Activated effector memory CD4-positive, alpha-beta T cell treated with anti-CD3 and anti-CD28 coated beads, Interleukin-2, amount 50 U/mL, for 16 hours (primary cell): ENCODE measurements at regions not wholly inside any gene's neighbourhood (a gene's known extent, or its start where the extent isn't known, plus 50 kb on each side); places are given as distances from the start of the nearest gene placed in this dataset.

Source experiments
- DNase-seq: peaks from one replicate; pipeline ENCODE4 v3.0.0-alpha.2; 2020

GRCh38 chr1:103854279-103854678, 104.6 kb downstream of the AMY1C start:
- DNase-seq, result no peak

DNA sequence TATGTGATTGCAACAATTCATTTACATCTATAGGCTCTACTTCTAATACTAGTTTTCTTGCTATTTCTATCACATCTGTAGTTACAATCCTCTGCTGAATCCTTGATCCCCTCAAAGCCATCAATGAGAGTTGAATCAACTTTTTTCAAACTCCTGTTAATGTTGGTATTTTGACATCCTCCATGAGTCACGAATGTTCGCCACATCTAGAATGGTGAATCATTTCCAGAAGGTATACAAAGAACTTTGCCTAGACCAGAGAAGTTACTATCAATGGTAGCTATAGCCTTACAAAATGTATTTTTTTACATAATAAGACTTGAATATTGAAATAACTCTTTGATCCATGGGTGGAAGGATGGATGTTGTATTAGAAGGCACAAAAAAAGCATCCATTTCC, 110.0 kb downstream of the AMY1C start:
- DNase-seq, result no peak

DNA sequence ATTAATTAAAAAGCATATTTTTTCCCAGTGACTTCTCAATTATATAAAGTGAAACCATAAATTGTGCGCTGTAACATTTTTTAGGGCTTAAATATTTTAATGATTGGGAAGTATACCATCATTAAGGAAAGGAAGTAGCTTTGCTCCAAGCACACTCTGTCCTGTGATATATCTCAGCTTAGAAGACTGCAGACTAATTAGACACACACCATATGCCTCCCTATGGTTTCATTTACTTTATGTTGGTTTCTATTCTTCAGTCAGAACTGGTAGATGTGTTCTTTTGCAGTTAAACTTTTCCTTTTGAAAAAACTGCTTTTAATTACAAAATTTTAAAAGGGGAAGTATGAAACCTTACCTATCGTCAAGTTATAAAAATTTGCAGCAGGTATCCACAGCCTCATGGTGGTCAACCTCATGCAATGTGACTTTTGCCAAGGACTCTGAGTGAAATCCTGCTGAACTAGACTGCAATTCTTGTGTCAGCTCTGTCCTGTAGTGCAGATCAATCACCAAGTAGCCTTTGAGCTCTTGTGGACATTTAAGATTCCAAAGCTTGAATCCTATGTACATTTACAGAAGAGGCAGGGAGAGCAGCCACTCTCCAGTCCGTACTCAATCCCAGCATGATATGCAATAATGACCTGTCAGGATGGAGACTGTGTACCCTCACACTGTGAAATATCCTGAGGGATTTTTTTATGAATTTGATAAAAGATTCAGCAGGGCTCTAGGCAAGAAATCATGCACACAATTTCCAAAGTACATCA, 149.1 kb downstream of the AMY1C start:
- DNase-seq, result no peak

DNA sequence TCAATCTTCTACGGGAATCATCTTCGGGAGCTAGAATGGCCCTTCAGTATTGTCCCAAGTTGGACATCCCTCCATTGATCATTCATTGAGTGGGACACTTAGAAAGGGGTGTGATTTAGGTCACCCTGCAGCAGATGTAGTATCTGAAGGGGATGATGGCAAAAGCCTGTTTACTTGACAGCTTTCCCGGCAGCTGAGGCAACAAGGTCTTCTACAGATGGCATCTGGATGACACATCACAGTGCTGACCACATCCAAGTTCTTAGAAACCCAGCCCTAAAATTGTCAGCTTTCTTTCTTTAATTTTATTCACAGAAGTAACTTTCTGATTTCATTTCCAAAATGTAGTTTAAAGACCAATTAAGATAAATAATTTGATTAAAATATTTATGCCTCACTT, 150.3 kb downstream of the AMY1C start:
- no peak for DNase-seq

- DNase-seq, result no peak
Observed at GRCh38 chr1:103901072-103901471, 151.4 kb downstream of the AMY1C start.

- no peak for DNase-seq
Observed at GRCh38 chr1:103905363-103905762, 155.7 kb downstream of the AMY1C start.

DNA sequence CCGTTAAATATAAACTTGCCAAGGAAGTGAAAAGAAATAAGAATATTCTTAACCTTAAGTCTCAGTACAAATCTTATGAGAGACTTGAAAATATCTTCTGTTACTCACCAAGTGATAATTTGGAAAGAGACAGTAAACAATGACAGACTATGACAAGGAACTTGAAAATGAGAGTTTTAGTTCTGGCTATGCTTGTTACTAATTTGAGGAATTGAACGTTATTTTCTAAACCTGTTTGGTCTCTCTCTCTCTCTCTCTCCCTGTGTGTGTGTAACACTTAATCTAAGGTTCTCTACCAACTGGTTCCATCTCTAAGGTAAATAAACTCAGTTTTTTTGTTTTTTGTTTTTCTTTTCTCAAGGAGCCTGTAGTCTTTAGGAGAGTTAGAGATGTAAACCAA, 161.8 kb downstream of the AMY1C start:
- DNase-seq, result no peak

- no peak for DNase-seq
Observed at GRCh38 chr1:103917795-103918194, 168.1 kb downstream of the AMY1C start.

- no peak for DNase-seq
Observed at GRCh38 chr1:103931891-103932290, 182.2 kb downstream of the AMY1C start.

GRCh38 chr1:103937763-103938357, 188.2 kb downstream of the AMY1C start:
- no peak for DNase-seq

GRCh38 chr1:103941086-103941485, 191.4 kb downstream of the AMY1C start:
- DNase-seq, result no peak

DNA sequence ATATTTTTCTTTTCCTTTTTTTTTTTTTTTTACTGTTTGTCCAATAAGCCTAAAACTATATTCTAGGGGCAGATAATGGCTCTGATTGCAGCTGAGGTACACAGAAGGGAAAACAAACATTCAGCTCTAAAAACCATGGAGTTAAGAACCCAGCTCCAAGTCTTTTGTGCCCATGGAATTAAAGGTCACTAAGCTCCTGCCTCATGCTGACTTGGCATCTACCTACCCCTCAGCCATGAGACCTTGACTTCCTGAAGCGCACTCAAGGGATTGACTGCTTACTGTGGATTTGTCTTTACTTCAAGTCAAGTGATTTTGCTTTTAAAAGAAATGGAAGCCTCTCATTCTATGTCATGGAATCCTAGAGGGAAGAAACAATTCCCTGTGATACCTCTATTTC, 192.3 kb downstream of the AMY1C start:
- no peak for DNase-seq

GRCh38 chr1:103945774-103946173, 196.1 kb downstream of the AMY1C start:
- DNase-seq, result no peak

DNA sequence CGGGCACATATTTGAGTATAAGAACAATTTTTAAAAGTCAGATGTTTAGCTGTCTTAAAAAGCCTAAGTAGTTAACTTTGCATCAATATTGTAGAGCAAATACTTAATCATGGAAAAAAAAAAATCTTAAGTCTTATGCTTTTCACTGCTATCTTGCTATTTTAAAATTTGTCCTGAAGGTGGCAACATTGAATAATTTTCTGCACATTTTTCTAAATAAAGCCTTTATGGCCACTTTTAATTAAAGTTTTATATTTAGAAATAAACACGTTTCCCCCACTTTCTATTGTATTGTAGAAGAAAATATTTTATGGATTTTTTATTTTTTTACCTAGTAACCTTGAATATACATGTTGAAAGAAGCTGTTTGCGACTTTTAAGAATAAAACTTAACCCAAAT, 198.8 kb downstream of the AMY1C start:
- no peak for DNase-seq

DNA sequence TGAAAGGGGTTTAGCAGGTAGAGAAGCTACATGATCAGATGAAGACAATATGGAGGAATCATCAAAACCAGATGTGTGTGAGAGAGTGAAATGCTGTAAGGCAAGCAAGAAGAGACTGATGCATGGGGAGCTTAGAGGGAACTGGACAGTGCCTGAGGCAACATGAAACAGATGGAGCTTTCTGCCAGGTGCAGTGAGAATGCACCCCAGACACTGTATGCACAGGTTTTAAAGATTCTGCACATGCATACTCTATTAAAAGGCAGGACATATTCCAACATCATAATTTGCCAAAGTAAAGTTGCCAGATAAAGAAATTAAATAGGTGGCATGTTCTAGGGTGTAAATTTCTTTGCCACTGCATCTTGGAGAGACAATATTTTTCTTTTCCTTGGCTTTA, 200.1 kb downstream of the AMY1C start:
- no peak for DNase-seq

GRCh38 chr1:103953386-103953785, 203.7 kb downstream of the AMY1C start:
- DNase-seq, result no peak

DNA sequence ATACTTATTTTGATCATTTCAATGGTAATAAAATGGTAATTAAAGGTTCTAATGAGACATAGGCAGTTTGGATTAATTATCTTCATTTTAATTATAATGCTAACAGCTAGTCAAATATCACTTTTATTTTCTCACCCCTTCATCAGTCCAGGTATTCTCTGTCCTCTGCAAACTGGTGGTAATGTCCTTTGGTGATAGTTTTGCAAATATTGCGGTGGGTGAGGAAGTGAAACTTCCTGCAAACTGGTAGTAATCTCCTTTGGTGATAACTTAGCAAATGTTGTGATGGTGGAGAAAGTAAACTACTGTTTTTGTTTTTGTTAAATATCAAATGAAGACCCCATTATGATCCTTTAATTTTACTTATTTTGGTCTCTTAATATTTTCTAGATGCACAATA, 209.0 kb downstream of the AMY1C start:
- DNase-seq, result no peak

DNA sequence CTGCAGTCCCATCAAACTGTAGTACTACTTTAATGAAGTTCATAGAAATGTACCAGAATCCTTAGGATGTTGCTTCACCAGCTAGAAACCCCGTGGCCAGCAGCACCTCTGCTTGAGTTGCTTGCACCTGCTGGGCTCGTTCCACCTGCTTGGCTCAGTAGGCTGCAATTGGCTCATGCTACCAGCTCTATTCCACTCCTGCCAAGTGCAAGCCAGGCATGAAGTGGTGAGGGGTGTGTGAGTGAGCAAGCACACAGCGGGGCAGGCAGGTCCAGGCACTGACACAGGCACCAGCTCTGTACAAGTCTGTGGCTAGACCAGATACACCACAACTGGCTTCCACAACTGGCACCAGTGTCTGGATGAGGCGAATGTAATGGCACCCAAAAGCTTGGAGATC, 209.9 kb downstream of the AMY1C start:
- DNase-seq, result no peak

DNA sequence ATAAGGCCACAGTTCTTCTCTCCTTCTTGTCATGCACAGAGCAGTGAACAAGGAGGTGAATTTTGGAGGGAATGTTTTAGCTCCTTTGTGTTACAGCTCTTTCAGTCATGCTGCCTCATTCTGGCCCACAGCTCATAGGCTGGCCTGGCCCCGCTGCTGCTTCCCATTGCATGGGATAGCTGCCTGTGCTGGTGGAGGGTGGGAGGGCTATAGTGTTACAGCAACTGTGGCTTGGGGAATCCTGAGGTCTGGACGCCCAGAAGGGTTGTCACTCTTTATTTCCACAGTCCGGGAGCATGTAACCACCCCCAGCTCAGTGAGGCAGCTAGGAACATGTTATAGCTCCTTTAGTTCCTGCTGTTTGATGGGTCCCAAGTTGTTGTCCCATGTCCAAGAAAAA, 210.3 kb downstream of the AMY1C start:
- no peak for DNase-seq

GRCh38 chr1:103960710-103961109, 211.0 kb downstream of the AMY1C start:
- no peak for DNase-seq

GRCh38 chr1:103986792-103987191, 237.1 kb downstream of the AMY1C start:
- DNase-seq, result no peak

GRCh38 chr1:103997631-103998030, 247.9 kb downstream of the AMY1C start:
- DNase-seq, result no peak

DNA sequence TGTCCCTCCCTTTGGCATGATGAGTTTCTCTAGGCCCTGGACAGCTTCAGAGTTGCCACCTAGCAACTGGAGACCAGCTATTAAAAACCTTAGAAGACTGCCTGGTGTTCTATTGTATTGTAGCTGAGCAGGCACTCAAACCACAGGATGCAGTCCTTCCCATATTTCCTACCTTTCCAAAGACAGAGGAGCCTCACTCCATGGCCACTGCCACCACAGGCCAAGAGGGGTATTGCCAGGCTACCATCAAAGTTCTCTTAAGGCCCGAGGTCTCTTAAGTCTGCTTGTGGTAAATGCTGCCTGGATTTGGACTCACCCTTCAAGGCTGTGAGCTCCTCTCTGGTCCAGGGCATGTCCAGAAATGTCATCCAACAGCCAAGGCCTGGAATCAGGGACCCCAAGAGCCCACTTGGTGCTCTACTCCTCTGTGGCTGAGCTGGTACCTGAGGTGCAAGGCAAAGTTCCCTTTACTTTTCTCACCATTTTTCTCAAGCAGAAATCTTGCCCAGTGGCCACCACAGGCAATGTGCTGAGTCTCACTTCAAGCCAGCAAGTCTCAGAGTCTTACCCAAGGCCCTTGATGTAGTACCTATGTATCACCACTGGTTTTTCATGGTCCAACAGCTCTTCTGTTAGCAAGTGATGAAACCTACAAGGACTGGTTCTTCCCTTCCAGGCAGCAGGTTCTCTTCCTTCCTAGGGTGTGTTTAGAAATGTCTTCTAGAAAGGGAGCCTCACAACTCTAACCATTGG, 269.4 kb downstream of the AMY1C start:
- no peak for DNase-seq

DNA sequence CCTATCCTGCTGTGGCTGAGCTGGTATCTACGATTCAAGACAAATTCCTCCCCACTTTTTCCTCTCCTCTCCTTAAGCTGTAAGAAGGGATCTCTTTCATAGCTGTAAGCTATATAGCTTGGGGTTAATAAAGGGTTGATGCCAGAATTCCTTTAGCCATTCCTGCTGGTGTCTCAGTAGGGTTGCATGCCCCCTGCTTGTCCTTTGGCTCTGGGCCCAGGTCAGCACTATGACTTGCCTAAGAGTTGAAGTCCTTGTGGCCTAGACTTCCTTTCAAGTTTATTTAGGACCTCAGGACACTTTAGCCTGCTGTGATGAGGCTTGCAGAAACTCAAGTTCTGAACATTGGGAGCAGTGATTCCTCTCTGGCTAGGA, 270.0 kb downstream of the AMY1C start:
- no peak for DNase-seq
